ENCODE measurements at regions not wholly inside any gene's neighbourhood (a gene's known extent, or its start where the extent isn't known, plus 50 kb on each side); places are given as distances from the start of the nearest gene placed in this dataset.

GRCh38 chr1:29673669-29674626 lies 437.6 kb downstream of the PTPRU start:
- TF ChIP-seq CTCF (IDR thresholded peaks at IDR 0.05; ENCODE audit: low read depth, low read length): no peak

GRCh38 chr1:29673228-29673500 lies 436.8 kb downstream of the PTPRU start:
- no peak overlapping the region for H3K4me3 ChIP-seq (ENCODE audit: low read depth, low read length)
- no peak for TF ChIP-seq CTCF (IDR thresholded peaks at IDR 0.05; ENCODE audit: low read depth, low read length)

More at GRCh38 chr1:29673669-29674626, 437.6 kb downstream of the PTPRU start:
- no peak overlapping the region for H3K4me3 ChIP-seq (ENCODE audit: low read depth, low read length)

GRCh38 chr1:29672416-29673227 lies 436.3 kb downstream of the PTPRU start:
- no peak for TF ChIP-seq CTCF (IDR thresholded peaks at IDR 0.05; ENCODE audit: low read depth, low read length)
- no peak overlapping the region for H3K4me3 ChIP-seq (ENCODE audit: low read depth, low read length)

- no peak overlapping the region for H3K4me3 ChIP-seq (ENCODE audit: low read depth, low read length)
- TF ChIP-seq CTCF (IDR thresholded peaks at IDR 0.05; ENCODE audit: low read depth, low read length): no peak
These were observed 435.4 kb downstream of the PTPRU start for GRCh38 chr1:29671446-29672356.

GRCh38 chr1:29670752-29671151 lies 434.4 kb downstream of the PTPRU start:
- TF ChIP-seq CTCF (IDR thresholded peaks at IDR 0.05; ENCODE audit: low read depth, low read length): no peak
- H3K4me3 ChIP-seq (ENCODE audit: low read depth, low read length): no peak overlapping the region

GRCh38 chr1:29669912-29670311 lies 433.6 kb downstream of the PTPRU start:
- TF ChIP-seq CTCF (IDR thresholded peaks at IDR 0.05; ENCODE audit: low read depth, low read length): no peak
- H3K4me3 ChIP-seq (ENCODE audit: low read depth, low read length): no peak overlapping the region

Data from WI38 (cell line).